Neural cell (in vitro differentiated cells): ENCODE measurements at regions not wholly inside any gene's neighbourhood (a gene's known extent, or its start where the extent isn't known, plus 50 kb on each side); places are given as distances from the start of the nearest gene placed in this dataset.

Source experiments
- CTCF ChIP-seq: fragments of 450-650 bp; IDR thresholded peaks from 2 replicates; pipeline ENCODE4 v1.5.1; 2014; ENCODE audit warnings: antibody characterized with exemption, mild to moderate bottlenecking, moderate library complexity; ENCODE audit not compliant: poor library complexity, severe bottlenecking
- EZH2 ChIP-seq: fragments of 200-600, 300-800 bp; shearing (Covaris generic), sonication (generic); IDR thresholded peaks from 2 replicates; pipeline ENCODE4 v1.6.1; 2014; ENCODE audit warnings: antibody characterized with exemption, low read length, borderline replicate concordance, mild to moderate bottlenecking; ENCODE audit not compliant: insufficient read depth, poor library complexity, severe bottlenecking
- POLR2AphosphoS5 ChIP-seq: IDR thresholded peaks from 2 replicates; pipeline ENCODE4 v1.6.1; 2012
- RAD21 ChIP-seq: fragments of 450-650 bp; conservative IDR thresholded peaks from 2 replicates; pipeline ENCODE4 v1.6.1; 2014; ENCODE audit warnings: antibody characterized with exemption, mild to moderate bottlenecking, moderate library complexity
- REST ChIP-seq: IDR thresholded peaks from 2 replicates; pipeline ENCODE4 v1.6.1; 2012; ENCODE audit warnings: borderline replicate concordance
- TAF1 ChIP-seq: IDR thresholded peaks from 2 replicates; pipeline ENCODE4 v1.6.1; 2012; ENCODE audit warnings: low read depth

DNA sequence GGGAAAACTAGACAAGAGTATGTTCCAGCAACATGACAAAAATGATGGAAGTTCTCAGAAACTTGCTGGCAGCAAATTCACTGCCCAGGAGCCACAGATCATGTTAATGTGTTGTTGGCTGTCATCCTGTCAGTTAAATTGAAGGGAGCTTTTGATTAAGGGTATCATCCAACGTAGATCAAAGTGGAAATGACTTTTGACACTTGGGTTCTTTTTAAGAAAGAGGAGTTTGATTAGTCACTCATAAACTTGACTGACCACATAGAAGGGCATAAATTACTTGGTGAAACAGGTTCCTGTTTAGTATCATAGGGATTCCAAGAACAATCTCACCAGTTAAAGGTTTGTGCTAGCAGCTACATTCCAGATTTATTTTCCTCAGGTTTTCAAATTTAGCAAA lies 288.7 kb downstream of the CSNK1G3 start:
- TF ChIP-seq RAD21 (no peak), CTCF (no peak), REST (no peak), TAF1 (no peak), EZH2 (no peak), POLR2AphosphoS5 (no peak)
